ENCODE measurements at regions not wholly inside any gene's neighbourhood (a gene's known extent, or its start where the extent isn't known, plus 50 kb on each side); places are given as distances from the start of the nearest gene placed in this dataset.

DNA sequence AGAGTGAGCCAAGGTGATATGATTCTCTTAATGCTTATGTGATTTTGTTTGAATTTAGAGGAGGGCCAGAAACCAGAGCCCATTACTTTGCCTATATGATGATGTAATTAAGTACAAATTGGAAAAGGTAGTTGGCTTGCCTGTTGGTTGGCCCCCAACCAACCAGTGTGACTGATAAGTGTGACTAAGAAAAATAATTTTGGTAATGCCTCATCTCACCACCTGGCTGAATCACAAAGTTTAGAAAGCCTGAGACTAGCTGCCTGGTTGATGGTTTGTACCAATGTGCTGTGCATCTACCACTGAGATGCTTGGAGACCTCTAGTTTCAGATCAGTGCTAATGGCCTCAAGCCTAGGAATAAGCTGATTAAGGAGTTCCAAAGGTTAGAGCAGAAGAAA is 338.7 kb downstream of the CDH2 start:
- H3K9me3 Mint-ChIP-seq = no peaks in the 10 kb centered on the region
- no peak overlapping the region for H3K4me3 Mint-ChIP-seq
- no peak for TF ChIP-seq CTCF (IDR thresholded peaks at IDR 0.05)
- H3K4me1 Mint-ChIP-seq (ENCODE audit: low read depth) = peaks cover 50% of the 10 kb centered on the region
- no peaks in the 10 kb centered on the region; the same call in 1 of the 2 replicates for H3K27me3 Mint-ChIP-seq (ENCODE audit: insufficient read depth)
- peaks cover 12% of the 10 kb centered on the region; the same call in 1 of the 2 replicates for H3K36me3 Mint-ChIP-seq (ENCODE audit: low read depth)
- no peak overlapping the region for H3K27ac Mint-ChIP-seq
- no peak for DNase-seq

DNA sequence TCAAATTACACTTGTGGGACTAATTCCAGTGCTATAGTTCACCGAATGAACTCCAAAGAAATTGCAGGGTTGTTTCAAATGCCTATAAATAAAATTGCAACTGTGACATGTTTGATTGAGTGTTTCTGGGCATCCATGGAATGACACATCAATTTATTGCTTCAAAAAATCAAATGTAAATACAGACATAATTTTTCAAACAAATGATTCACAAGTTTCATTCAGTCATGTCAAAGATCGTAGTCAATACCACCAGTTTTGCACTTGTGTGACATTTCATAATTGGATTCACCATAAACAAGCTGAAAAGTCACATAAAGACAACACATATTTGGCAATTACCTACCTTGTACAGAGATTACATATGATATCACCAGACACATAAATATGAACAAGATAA is 350.8 kb downstream of the CDH2 start:
- H3K9me3 Mint-ChIP-seq = no peaks in the 10 kb centered on the region
- H3K4me3 Mint-ChIP-seq = no peak overlapping the region
- H3K27me3 Mint-ChIP-seq (ENCODE audit: insufficient read depth) = peaks cover 1% of the 10 kb centered on the region; the same call in 1 of the 2 replicates
- H3K36me3 Mint-ChIP-seq (ENCODE audit: low read depth) = 0 out of 2 replicates have a peak, but pooled peaks cover 3% of the 10 kb centered on the region
- H3K27ac Mint-ChIP-seq = no peak overlapping the region
- no peak for DNase-seq
- TF ChIP-seq CTCF (IDR thresholded peaks at IDR 0.05) = no peak
- H3K4me1 Mint-ChIP-seq (ENCODE audit: low read depth) = peaks cover 17% of the 10 kb centered on the region

DNA sequence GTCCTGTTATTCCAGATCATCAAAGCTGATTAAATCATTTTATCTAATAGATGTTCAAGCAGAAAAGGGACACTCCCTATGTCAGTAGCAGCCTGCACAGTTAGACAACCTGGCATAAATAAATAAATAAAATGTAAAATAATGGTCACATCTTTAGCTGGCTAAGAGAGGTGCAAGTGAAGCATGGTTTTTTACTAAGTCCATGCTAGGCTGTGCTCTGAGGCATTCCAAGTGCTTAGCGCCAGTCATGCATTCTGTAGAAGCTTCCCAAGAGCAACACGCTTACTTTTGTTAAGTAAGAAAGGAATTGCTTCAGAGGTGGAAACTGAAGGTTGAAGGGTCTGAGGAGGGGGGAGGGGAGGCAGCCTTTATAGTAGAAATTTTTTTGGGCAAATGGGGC is 351.2 kb downstream of the CDH2 start:
- H3K9me3 Mint-ChIP-seq = no peaks in the 10 kb centered on the region
- H3K36me3 Mint-ChIP-seq (ENCODE audit: low read depth) = 0 out of 2 replicates have a peak, but pooled peaks cover 3% of the 10 kb centered on the region

DNA sequence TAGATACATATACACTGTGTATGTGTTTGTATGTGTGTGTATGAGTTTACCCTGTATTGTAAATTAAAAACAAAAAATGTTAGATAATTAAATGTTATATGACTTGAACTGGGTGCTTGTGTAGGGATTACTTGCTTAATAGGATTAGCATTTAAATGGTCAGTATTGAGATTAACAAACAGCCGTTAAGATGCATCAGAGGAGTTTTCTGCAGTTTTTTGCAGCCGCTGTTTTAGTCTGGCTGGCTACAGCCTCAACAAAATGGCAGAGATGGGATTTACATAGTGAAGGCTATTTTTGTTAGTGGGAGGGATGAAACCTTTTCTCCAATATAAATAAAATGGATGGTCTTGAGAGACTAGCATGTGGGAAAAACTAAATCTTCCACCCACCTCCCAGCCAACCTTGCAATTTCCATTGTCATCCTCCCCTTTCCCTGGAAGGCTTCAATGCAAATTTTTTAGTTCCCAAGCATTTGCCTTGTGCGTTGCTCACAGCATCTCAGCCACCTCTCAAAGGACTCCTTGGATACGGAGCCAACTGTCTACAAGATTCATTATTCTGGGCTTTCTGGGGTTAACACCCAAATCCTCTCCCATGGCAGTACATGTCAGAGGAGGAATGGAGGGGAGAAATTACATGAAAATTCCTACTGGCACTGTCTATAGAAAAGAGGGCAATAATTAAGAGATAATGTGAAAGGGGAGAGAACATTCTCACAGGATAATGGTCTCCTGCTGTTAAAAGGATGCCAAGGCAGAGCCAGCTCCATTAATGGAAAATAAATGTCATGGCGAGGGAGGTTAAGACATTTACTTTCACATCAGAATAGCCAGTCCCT is 351.9 kb downstream of the CDH2 start:
- no peak for TF ChIP-seq CTCF (IDR thresholded peaks at IDR 0.05)
- 0 out of 2 replicates have a peak, but pooled peaks cover 3% of the 10 kb centered on the region for H3K36me3 Mint-ChIP-seq (ENCODE audit: low read depth)
- peaks cover 1% of the 10 kb centered on the region; the same call in 1 of the 2 replicates for H3K27me3 Mint-ChIP-seq (ENCODE audit: insufficient read depth)
- H3K4me3 Mint-ChIP-seq = no peak overlapping the region
- no peaks in the 10 kb centered on the region for H3K9me3 Mint-ChIP-seq
- no peak for DNase-seq
- peaks cover 12% of the 10 kb centered on the region for H3K4me1 Mint-ChIP-seq (ENCODE audit: low read depth)
- no peak overlapping the region for H3K27ac Mint-ChIP-seq

More for the DNA sequence above, 351.2 kb downstream of the CDH2 start:
- DNase-seq = no peak
- H3K4me1 Mint-ChIP-seq (ENCODE audit: low read depth) = peaks cover 17% of the 10 kb centered on the region
- H3K27me3 Mint-ChIP-seq (ENCODE audit: insufficient read depth) = peaks cover 1% of the 10 kb centered on the region; the same call in 1 of the 2 replicates
- no peak for TF ChIP-seq CTCF (IDR thresholded peaks at IDR 0.05)
- no peak overlapping the region for H3K4me3 Mint-ChIP-seq
- H3K27ac Mint-ChIP-seq = no peak overlapping the region

- Mint-ChIP-seq H3K36me3 (ENCODE audit: low read depth) (no peaks in the 10 kb centered on the region), H3K27me3 (ENCODE audit: insufficient read depth) (peaks cover 1% of the 10 kb centered on the region; the same call in 1 of the 2 replicates), H3K4me1 (ENCODE audit: low read depth) (peaks cover 12% of the 10 kb centered on the region)
These were observed 352.7 kb downstream of the CDH2 start for GRCh38 chr18:27824275-27824674.

More at GRCh38 chr18:27824275-27824674, 352.7 kb downstream of the CDH2 start:
- Mint-ChIP-seq H3K9me3 (no peaks in the 10 kb centered on the region), H3K27ac (no peak overlapping the region), H3K4me3 (no peak overlapping the region)
- TF ChIP-seq CTCF (IDR thresholded peaks at IDR 0.05) = no peak
- no peak for DNase-seq
